SHP77 treated with DMSO at 0.1 percent for 48 hours (cell line): ENCODE measurements at regions not wholly inside any gene's neighbourhood (a gene's known extent, or its start where the extent isn't known, plus 50 kb on each side); places are given as distances from the start of the nearest gene placed in this dataset.

Source experiments
- DNase-seq: peaks from one replicate; lab custom pipeline; 2025; lab: John Stamatoyannopoulos, UW

DNA sequence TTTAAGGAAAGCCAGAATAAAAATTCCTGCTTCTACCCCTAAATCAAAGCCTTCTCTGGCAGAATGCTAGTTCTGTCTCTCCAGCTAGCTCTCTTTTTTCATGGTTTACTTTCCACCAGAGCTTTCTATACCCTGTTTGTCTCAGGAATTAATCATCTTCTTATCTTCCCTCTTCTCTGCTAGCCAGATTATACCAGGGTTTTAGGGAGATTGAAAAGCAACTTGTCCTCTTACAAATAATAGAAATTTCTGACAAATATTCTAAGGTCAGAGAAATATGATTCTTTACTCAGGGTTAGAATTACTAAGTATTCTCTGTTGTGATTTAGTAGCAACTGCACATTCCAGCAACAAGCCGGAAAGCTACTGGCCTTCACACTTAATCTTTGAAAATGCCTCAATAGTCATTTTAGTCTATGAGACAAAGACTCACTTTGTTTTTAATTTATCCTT lies 166.4 kb downstream of the TANC2 start:
- no peak for DNase-seq

DNA sequence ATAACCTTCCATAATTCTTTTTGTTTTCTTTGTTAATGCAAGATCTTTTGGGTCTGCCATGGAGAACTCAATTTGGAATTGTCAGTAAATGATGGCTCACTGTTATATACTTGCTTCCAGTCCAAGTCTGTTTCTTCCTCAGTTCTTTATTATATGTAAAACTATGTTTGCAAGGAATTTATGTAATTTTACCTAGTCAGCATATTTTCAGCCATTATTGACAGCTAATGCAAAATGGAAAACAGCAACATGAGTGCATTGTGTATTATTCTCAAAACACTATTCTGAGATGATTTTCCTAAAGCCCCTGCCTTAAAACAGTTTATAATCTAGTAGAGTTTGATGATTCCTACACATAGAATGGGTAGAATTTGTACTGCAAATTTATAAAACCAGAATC lies 167.5 kb downstream of the TANC2 start:
- no peak for DNase-seq

DNA sequence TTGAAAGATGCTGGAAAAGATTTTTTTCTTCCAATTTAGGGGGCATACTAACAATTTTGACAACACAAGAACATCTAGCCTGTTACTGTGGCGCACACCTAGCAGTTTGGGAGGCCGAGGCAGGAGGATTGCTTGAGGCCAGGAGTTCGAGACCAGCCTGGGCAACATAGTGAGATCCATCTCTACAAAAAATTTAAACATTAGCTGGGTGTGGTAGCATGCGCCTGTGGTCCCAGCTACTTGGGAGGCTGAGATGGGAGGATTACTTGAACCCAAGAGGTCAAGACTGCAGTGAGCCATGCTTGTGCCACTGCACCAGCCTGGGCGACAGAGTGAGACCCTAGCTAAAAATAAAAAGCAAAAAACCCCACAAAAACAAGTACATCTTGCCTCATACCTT lies 168.8 kb downstream of the TANC2 start:
- DNase-seq: no peak

DNA sequence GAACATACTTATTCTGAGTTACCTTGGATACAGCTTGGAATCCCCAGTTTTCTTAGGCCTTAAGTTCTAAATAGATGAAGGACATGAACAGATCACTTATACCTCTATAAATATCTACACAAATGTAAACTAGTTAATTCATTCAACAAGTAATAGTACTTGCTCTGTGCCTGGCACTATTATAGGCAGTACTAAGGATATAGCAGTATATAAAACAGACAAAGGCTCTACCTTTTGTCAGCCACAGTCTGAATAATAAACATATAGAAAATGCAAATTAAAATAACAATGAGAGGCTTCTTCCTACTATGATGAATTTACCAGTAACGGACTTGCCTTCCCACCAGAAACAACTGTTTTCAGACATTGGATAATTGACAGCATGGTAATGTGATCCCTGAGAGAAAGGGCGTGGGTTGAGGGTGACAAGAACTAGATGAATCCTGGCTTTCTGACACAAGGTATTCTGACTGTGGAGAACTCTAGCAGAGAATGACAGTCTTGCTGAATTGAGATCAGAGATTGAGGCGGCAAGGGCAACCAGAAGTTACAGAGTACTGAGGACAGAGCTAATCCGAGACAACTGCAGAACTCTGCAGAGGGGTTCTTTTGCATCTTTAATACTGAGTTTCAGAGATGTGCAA lies 170.5 kb downstream of the TANC2 start:
- DNase-seq: no peak

DNA sequence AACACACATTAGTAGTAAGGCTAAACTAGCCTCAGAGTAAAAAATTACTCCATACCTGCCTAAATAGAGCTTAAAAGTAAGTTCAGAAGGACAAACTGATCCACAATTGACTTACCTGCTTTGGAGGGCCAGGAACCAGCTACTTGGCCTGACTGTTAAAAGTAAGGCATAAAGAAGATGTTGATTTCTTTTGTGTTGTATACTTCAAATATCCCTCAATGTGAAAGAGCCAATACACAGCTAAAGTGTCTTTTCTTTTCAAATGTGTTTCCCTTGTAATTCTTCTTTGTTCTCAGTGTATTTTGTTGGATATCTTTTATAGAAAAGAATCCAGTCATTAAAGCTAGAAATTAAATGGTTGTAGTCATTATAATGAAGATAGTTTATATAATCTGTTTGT lies 171.1 kb downstream of the TANC2 start:
- DNase-seq: no peak

DNA sequence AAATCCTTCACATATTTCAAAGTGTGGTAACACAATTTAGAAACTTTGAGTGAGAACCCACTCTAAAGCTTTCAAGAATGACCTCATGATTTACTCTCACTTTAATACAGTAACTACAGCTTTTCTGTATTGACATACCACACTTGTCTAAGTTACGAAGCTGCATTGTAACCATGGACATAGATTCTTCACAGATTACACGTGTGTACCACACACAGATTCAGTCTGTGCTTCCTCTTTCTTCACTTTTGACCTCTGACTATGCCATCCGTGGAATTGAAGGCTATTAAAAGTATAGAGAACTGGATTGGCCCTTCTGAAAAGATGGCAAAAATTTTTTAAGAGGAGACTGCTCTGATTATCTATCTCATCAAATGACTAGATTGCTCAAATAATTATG lies 172.7 kb downstream of the TANC2 start:
- DNase-seq: no peak

DNA sequence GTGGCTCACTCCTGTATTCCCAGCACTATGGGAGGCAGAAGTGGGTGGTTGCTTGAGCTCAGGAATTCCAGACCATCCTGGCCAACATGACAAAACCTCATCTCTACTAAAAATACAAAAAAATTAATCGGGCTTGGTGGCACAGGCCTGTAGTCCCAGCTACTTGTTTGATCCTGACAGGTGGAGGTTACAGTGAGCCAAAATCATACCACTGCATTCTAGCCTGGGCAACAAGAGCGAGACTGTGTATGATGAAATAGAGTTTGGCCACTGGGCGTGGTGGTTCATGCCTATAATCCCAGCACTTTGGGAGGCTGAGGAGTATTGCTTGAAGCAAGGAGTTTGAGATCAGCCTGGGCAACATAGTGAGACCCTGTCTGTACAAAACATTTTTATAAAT lies 173.3 kb downstream of the TANC2 start:
- no peak for DNase-seq

DNA sequence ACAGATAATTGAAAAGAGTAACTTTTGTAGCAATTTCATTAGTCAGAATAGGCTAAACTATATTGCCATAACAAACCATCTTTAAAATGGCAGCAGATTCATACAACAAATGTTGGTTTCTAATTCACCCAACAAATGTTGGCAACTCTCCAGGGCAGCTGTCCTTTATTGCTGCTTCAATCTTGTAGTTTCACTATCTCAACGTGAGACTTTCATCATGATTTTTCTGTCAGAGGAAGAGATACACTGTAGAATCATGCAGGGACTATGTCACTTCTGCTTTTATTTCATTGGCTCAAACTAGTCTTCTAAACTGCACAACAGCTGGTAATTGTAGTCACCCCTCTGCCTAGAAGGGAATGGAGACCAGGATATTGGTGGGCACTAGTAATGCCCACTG lies 174.2 kb downstream of the TANC2 start:
- DNase-seq: peak; percentile 5

DNA sequence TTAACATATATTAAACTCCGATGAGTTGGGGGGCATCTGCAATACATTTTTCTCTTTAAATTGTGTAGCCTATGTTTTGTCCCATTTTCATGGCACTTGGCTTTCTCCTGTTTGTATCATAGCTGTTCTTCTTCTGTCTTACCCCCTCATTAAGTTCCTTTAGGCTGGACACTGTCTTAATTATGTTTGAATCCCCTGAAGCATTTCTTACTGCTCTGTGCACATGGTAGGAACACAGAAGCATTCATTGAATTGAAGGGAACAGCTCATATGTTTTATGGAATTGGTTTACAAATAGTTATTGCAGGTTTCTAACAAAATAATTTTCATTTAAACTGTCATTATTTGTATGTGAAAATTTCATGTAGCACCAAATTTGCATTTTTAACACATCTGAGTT lies 176.8 kb downstream of the TANC2 start:
- no peak for DNase-seq

DNA sequence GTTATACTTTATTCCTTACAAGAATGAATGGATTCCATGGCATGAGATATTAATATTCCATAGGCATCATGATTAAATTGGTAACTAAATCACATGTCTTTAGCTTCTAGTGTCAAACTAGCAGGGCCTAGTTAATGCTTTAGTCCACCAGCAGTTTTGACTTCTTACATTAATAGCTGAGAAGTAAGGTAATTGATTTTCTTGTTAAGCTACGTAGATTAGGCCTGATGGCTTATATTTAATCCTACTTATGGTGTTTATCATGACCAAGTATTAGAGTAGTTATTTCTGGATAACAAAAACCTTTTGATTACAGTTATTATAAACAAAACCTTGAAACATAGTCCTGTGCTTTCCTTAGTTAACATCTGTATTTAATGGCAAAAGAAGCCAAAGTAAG lies 184.5 kb downstream of the TANC2 start:
- DNase-seq: no peak

DNA sequence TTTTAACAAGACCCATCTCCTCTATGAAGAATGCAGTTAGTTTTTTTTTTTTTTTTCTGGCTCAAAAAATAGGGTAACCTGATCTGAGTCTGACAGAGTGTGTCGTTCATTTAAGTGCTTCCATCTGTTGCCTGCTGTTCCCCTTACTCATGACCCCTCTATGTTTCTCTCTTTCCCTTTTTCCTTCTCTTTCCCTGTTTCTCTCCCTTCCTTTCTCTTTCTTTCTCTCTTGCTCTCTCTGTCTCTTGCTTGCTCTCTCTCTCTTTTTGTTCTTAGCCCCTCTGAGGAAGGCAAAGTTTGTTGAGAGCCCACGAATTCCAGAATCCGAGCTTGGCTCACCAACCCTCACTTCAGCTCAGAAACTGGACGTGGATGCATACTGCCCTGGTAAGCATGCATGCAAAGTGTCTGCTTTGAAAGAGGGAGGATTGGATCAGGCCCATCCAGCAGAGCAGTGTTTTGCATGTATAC lies 185.0 kb downstream of the TANC2 start:
- DNase-seq: no peak

DNA sequence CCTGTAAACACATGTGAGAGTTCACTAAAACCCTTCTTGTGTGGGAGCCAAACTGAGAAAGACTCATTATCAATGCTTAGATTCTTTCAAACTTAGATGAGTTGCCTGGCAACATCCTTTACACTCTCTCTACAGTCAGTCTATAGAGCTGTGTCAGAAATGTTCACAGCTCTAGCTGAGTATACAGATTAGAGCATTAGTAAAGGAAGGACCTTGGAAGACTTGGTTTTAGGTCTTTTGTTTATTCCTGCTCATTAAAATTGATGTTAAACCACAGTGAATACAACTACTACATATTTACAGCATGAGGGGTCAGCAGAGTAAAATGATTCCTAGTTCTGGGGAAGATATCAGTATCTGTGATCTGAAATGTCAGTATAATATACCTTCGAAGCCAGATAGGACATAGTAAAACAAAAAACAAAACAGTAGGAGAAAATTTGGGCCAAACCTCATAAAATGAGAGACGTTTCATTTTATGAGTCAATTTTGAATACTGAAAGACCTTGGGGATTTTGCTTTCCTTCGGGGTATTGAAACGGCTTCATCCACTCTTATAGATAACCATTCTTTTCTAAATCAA lies 186.0 kb downstream of the TANC2 start:
- DNase-seq: no peak

DNA sequence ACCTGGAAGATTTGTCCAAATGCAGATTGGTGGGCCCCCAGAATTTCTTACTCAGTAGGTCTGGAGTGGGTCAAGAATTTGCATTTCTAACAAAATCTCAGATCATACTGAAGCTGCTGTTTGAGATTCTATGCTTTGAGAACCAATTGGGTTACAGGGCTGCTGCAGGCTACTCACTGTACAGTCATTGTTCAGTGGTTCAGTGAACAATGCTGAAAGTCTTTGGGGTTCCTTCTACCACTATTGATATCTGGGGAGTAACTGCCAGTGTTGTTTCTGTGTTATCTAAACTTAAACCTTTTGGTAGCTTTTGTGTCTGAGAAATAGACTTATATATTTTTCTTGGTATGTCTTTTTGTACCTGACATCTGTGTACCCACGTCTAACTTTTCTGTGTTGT lies 187.5 kb downstream of the TANC2 start:
- no peak for DNase-seq

DNA sequence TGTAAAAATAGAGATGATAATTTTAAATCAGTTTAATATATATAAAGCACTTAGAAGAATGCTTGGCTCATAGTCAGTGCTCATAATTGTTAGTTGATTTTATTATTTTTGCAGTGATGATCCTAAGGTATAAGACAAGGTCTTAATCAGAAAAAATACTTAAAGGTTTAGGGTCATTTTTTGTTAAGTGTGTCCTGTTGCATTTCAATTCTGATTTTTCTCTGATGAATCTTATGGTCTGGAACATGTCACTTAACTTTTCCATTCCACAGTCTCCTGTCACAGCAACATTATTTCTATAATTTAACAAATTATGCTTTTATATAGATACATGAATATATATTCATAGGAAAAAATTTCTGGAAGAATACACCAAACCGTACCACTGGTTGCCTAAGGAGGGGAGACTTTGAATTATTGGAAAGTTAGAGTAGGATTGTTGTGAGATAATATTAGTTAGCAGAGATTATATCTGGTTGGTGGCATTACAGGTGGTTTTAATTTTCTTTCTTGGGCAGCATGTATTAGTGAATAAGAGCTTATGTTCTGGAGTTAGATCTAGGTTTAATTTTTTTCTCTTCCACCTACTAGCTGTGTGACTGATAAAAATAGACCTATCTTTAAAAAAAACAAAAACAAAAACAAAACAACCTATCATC lies 188.7 kb downstream of the TANC2 start:
- no peak for DNase-seq

DNA sequence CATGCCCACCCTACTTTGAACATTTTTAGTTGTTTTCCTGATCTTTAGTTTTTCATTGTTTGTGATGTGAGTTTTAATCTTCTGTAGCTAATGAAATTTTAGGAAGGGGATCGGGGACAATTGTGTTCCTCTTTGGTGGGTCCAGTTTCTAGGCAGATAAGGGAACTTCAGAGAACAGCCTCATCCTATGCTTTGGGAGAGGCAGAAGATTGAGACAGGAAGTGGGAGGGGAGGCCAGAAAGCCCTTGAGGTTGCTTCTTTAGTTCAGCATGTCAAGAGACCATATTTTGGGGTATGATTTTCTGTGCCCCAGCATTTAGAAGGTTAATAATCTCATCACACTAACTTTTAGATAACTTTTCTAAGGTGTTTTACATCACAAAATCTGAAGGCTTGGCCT lies 191.0 kb downstream of the TANC2 start:
- DNase-seq: no peak

DNA sequence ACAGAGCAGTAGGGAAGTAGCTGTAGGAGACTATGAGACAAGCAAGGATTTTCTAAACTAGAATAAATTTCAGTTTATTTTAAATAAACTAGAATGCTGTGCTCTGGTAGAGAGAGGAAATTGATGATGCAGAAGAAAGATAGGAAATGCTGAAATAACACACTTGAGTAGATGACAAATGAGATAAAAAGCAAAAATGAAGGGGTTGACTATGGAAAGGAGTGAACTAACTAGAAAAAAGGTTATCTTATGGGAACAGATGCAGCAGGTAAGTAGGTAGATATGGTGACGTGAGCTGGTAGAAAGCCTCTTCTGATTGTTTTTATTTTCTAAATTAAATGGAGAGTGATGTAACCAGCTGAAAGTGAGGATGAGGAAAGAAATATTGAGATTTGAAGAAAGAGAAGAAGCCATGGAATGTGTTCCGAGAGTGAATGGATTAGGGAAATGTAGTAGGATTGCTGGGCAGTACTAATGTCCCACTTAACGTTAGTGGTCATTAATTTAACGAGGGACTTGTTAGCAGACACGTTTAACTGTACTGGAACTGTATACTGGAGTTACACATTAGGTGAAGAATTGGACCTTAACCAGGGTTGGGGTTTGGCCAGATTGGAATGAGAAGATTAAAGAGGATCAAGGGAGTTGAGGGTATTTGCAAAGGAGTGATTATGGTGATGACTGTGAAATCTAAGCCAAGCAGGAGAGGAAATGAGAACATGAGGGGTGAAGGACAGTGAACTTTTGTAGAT lies 196.5 kb downstream of the TANC2 start:
- no peak for DNase-seq

DNA sequence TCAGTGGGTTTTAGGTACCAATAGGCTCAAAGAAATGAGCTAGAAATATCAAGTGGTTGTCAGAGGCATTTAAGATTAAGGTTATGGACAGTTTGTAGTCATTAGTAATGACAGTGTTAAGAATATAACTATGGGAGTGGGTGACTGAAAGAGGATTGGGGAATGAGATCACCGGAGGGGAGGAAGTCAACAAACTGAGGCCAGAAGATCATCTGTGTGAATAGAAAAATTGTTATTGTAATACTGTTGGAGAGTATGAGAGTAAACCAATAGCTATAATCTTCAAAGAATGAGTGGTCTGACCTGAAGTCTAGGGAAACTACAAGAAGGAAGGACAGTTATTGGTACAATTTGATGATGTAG lies 197.1 kb downstream of the TANC2 start:
- DNase-seq: no peak

DNA sequence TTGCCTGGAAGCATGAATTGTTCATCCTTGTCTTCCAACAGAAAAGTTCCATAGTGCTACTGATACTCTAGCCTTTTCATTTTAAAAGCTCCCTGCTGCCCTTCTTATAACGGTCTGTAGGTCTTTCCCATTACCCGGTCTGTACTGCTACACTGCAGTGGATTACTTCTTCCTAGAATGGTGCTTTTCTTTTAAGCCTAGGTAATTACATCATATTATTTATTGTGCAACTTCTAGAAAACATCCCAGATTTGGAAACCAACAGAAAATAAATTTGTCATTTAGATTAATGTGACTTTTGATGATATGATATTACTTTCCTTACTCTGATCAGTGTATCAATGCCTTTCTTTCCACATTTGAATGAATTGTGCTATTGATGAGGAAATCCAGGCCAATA lies 199.4 kb downstream of the TANC2 start:
- no peak for DNase-seq

DNA sequence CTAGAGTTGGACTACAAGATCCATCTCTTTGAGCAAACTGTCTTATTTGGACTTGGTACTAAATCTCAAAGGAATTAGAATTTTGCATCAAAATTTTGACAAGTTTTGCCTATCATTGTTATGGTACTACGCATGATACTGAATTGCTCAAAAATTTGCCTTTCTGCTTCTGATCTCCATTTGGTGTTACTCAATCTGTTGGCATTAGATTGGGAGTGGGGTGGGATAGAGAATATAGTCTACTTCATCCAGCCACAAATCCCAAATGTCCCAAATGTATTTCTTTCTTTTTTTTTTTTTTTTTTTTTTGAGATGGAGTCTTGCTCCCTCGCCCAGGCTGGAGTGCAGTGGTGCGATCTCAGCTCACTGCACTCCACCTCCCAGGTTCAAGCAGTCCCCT lies 204.8 kb downstream of the TANC2 start:
- no peak for DNase-seq

DNA sequence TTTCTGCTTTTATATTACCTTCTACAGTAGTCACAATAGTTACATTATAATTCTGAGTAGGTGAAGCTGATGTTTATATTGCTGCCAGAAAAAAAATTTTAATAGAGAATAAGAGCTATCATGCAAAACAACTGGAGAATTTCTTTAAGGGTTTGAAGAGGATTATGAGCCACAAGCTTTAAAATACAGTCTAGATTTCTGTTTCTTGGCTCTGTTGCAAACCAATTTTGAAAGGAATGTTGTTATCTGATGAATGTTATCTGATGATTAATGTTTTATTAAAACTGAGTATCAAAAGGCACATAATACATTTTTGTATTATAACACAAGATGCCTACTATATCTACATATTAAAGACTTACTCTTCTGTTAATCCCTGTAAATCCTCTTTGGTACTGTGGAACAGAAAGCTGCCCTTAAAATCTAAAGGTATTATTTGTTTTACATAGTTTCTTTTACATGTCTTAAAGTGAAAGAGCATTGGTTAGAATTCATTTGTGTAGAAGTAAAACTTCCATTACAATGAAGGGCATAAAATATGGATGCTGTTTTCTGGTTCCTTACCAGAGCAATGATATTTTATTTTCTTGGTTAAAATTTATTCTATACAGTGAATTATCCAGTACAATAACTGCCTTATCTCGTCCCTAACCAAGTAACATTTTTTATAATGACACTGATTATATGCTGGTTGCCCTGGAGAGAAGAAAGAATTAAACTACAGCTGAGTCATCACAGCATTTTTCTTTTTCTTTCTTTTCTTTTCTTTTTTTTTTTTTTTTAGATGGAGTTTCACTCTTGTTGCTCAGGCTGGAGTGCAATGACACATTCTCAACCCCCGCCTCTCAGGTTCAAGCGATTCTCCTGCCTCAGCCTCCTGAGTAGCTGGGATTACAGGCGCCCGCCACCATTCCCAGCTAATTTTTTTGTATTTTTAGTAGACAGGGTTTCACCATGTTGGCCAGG lies 205.7 kb downstream of the TANC2 start:
- DNase-seq: no peak

DNA sequence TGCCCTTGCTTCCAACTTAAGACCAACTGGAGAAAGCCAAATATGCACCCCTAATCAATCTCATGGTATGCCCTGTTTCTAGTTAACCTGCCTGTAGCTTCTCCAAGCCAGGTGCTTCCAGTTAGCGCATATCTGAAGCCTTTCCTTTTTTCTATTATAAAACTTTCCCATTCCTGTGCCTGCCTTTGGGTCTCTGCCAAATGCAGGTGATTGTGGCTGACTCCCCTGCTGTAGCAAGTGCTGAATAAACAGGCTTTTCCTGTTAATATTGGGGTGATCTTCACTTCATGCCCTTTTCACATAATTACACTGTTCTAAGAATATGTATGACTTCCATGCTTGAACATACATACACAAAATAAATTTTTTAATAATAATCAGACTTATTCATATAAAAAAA lies 207.4 kb downstream of the TANC2 start:
- DNase-seq: no peak

DNA sequence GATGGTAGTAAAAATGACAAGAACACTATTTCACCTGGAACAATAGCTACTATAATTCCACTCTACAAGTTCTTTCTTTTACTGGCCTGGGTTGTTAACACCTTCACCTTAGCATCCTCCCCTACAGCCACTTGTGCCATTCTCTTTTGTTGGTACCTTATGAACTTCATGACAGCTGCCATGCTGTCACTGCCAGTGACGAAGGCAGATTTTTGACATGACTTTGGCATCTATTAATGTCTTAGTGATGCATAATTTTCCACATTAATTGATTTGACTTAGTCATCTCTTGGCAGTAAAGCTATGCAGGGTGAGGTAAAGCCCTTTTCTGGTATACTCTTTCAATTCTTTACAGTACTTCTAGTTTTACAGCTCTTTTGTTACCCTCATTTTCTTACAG lies 207.9 kb downstream of the TANC2 start:
- DNase-seq: no peak
